HEK293 (cell line): ENCODE measurements at regions not wholly inside any gene's neighbourhood (a gene's known extent, or its start where the extent isn't known, plus 50 kb on each side); places are given as distances from the start of the nearest gene placed in this dataset.

Source experiments
- ATF2 ChIP-seq: fragments of 450-650 bp; formaldehyde crosslinking; IDR thresholded peaks from 2 replicates; pipeline ENCODE4 v1.5.1; 2016; ENCODE audit warnings: missing biosample characterization, missing genetic modification characterization, low read depth
- CTCF ChIP-seq: fragments of 450-650 bp; formaldehyde crosslinking; IDR thresholded peaks from 2 replicates; pipeline ENCODE4 v1.5.1; 2016; ENCODE audit warnings: missing biosample characterization, missing genetic modification characterization
- HOXA7 ChIP-seq: sonication (generic); formaldehyde crosslinking; IDR thresholded peaks from 2 replicates; pipeline ENCODE4 v1.8.1; 2022; ENCODE audit warnings: missing genetic modification reagents, borderline replicate concordance
- PBX3 ChIP-seq: sonication (generic); formaldehyde crosslinking; IDR thresholded peaks from 2 replicates; pipeline ENCODE4 v1.8.1; 2022; ENCODE audit warnings: mild to moderate bottlenecking, moderate library complexity, missing genetic modification reagents
- ZBTB26 ChIP-seq: fragments of 450-650 bp; formaldehyde crosslinking; optimal IDR thresholded peaks from 2 replicates; pipeline ENCODE3; 2016; ENCODE audit warnings: missing biosample characterization, mild to moderate bottlenecking, missing genetic modification characterization
- ZFHX2 ChIP-seq: fragments of 450-650 bp; formaldehyde crosslinking; conservative IDR thresholded peaks from 2 replicates; pipeline ENCODE4 v1.5.1; 2016; ENCODE audit warnings: missing biosample characterization, missing genetic modification characterization
- ZFP37 ChIP-seq: fragments of 450-650 bp; formaldehyde crosslinking; IDR thresholded peaks from 2 replicates; pipeline ENCODE4 v1.5.1; 2016; ENCODE audit warnings: missing biosample characterization, missing genetic modification characterization
- ZNF239 ChIP-seq: fragments of 450-650 bp; formaldehyde crosslinking; IDR thresholded peaks from 2 replicates; pipeline ENCODE4 v1.5.1; 2016; ENCODE audit warnings: missing biosample characterization, missing genetic modification characterization
- ZNF488 ChIP-seq: fragments of 450-650 bp; formaldehyde crosslinking; IDR thresholded peaks from 2 replicates; pipeline ENCODE4 v1.5.1; 2016; ENCODE audit warnings: missing biosample characterization, missing genetic modification characterization
- ZNF501 ChIP-seq: fragments of 450-650 bp; formaldehyde crosslinking; IDR thresholded peaks from 2 replicates; pipeline ENCODE4 v1.5.1; 2016; ENCODE audit warnings: missing biosample characterization, missing genetic modification characterization
- ZNF558 ChIP-seq: fragments of 450-650 bp; formaldehyde crosslinking; IDR thresholded peaks from 2 replicates; pipeline ENCODE4 v1.5.1; 2016; ENCODE audit warnings: missing biosample characterization, missing genetic modification characterization
- ZNF626 ChIP-seq: fragments of 450-650 bp; sonication (Bioruptor Pico); formaldehyde crosslinking; IDR thresholded peaks from 2 replicates; pipeline ENCODE4 v1.5.1; 2018; ENCODE audit warnings: missing biosample characterization, missing genetic modification characterization, inconsistent platforms

- TF ChIP-seq PBX3 (CRISPR knock-in tag) (no peak), CTCF (no peak), ZNF558 (no peak), ZNF488 (tag by site-specific recombination) (no peak), HOXA7 (CRISPR knock-in tag) (no peak), ZNF501 (tag by site-specific recombination) (no peak), ZNF239 (no peak), ATF2 (tag by site-specific recombination) (no peak), ZNF626 (no peak), ZBTB26 (tag by site-specific recombination) (no peak), ZFHX2 (tag by site-specific recombination) (no peak), ZFP37 (tag by site-specific recombination) (no peak)
Observed at GRCh38 chr6:22087960-22088706, 208.7 kb downstream of the PRL start.
